Stomach (tissue), 8 donors: ENCODE measurements at regions not wholly inside any gene's neighbourhood (a gene's known extent, or its start where the extent isn't known, plus 50 kb on each side); places are given as distances from the start of the nearest gene placed in this dataset.

Source experiments
- DNase-seq, 2 donors: peaks; one replicate each; pipeline versions ENCODE4 v3.0.0 to v3.0.0-alpha.2; 2013 to 2019
- H3K27ac ChIP-seq, 5 donors: fragments of 200-600 bp in 4 of 5; sonication (generic) in 4 of 5; one replicate each; pipeline ENCODE4 v1.5.1; 2013 to 2019; ENCODE audit warnings: mild to moderate bottlenecking in 1 of 5, moderate library complexity in 1 of 5
- H3K27me3 ChIP-seq, 3 donors: fragments of 200-600 bp; sonication (generic); one replicate each; pipeline ENCODE4 v1.5.1; 2017 to 2019; ENCODE audit warnings: mixed run types in 1 of 3
- H3K36me3 ChIP-seq, 4 donors: fragments of 200-600 bp; sonication (generic); 1 replicate in 3 of 4; 2 replicates in 1 of 4; pipeline ENCODE4 v1.5.1; 2016 to 2019
- H3K4me1 ChIP-seq, 4 donors: fragments of 200-600 bp; sonication (generic); one replicate each; pipeline ENCODE4 v1.5.1; 2016 to 2019
- H3K4me3 ChIP-seq, 4 donors: fragments of 200-600 bp; sonication (generic) in 3 of 4; one replicate each; pipeline ENCODE4 v1.5.1; 2016 to 2019; ENCODE audit warnings: mild to moderate bottlenecking in 1 of 4
- H3K9me3 ChIP-seq, 4 donors: fragments of 200-600 bp; sonication (generic); one replicate each; pipeline ENCODE4 v1.5.1; 2016 to 2019
- CTCF ChIP-seq, 7 experiments: fragments of 450-650 bp in 4 of 7; fragments of 200-600 bp in 3 of 7; sonication (generic) in 3 of 7; IDR thresholded peaks; one replicate each; pipeline ENCODE4 v1.5.1; 2016 to 2019; ENCODE audit warnings: antibody characterized with exemption in 7 of 7, control low read depth in 2 of 7, mild to moderate bottlenecking in 1 of 7
- EP300 ChIP-seq: sonication (generic); formaldehyde crosslinking; IDR thresholded peaks from one replicate; pipeline ENCODE4 v1.6.1; 2017; ENCODE audit warnings: antibody characterized with exemption
- POLR2A ChIP-seq, 4 donors: fragments of 450-650 bp; IDR thresholded peaks; one replicate each; pipeline ENCODE4 v1.6.1; 2016; ENCODE audit warnings: antibody characterized with exemption in 4 of 4, control low read depth in 2 of 4, mild to moderate bottlenecking in 1 of 4, moderate library complexity in 1 of 4
- POLR2AphosphoS5 ChIP-seq, 3 donors: sonication (generic); formaldehyde crosslinking; IDR thresholded peaks; one replicate each; pipeline ENCODE4 v1.6.1; 2016; ENCODE audit warnings: antibody characterized with exemption in 3 of 3
- WGBS, 5 donors: extraction: QIAGEN DNeasy Blood & Tissue Kit in 3 of 5; methylation state at CpG; one replicate each; pipeline versions ENCODE4 v1.1.5 to v1.1.7; 2013 to 2018; 5-methylcytosine and 5-hydroxymethylcytosine counted together
- intact Hi-C: fragments of 100-400 bp; cut with DNase I; formaldehyde crosslinking; loops from one replicate; pipeline ENCODE4 v1.15.1; 2023; ENCODE audit warnings: low total_unique reads
- donor health status: healthy with polysubstance abuse.
- donor health status: Bipolar disorder and iron deficiency.
- donor health status: healthy.

- no peak for TF ChIP-seq POLR2AphosphoS5 (IDR thresholded peaks at IDR 0.05)
- no peak for TF ChIP-seq POLR2A (IDR thresholded peaks at IDR 0.05)
- TF ChIP-seq CTCF (IDR thresholded peaks at IDR 0.05) = no peak
- TF ChIP-seq EP300 = no peak
- H3K27ac ChIP-seq = no peak overlapping the region
- 84 to 95% (median 93%) methylated on average over 3 of the region's 3 CpGs for WGBS, 5 donors
These were observed 364.8 kb upstream of the TNC start for GRCh38 chr9:115482747-115483146.

GRCh38 chr9:115492869-115493268 lies 374.9 kb upstream of the TNC start:
- no peak for TF ChIP-seq CTCF (IDR thresholded peaks at IDR 0.05)
- no peak for TF ChIP-seq POLR2AphosphoS5 (IDR thresholded peaks at IDR 0.05)
- no peak for TF ChIP-seq EP300
- no peak for TF ChIP-seq POLR2A (IDR thresholded peaks at IDR 0.05)
- peaks cover 0 to 2% (median 0%) of the 10 kb centered on the region in 3 donors for H3K27me3 ChIP-seq
- no peaks in the 10 kb centered on the region for H3K9me3 ChIP-seq
- DNase-seq = no peak
- no peak overlapping the region for H3K27ac ChIP-seq
- no peak overlapping the region for H3K4me3 ChIP-seq
- H3K4me1 ChIP-seq = peaks cover 0 to 24% (median 5%) of the 10 kb centered on the region in 4 donors
- intact Hi-C loops = no loop called here
- H3K36me3 ChIP-seq = no peaks in the 10 kb centered on the region

More at GRCh38 chr9:115482747-115483146, 364.8 kb upstream of the TNC start:
- Histone ChIP-seq H3K36me3 (no peaks in the 10 kb centered on the region), H3K9me3 (no peaks in the 10 kb centered on the region), H3K4me3 (no peak overlapping the region), H3K27me3 (no peaks in the 10 kb centered on the region), H3K4me1 (no peaks in the 10 kb centered on the region)
- intact Hi-C loops = no loop called here
- no peak for DNase-seq

DNA sequence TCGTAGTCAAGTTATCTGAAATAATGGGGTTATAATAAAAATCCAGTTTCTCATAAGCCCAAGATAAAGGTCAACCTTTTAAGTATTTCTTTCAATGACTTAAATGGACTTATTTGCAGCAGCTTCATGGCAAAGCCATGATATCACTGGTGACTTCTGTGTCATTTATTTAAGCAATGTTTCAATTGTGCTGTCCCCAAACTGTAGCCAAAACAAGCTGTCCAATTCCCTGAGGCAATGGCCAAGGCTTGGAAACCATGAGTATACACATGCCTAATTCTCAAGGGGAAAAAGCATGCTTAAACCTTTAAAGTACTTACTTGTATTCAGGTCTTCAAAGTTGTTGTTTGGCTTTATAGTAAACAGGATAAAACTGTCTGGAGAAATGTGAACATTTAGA lies 376.4 kb upstream of the TNC start:
- Histone ChIP-seq H3K9me3 (no peaks in the 10 kb centered on the region), H3K27me3 (peaks cover 0 to 6% (median 0%) of the 10 kb centered on the region in 3 donors), H3K36me3 (no peaks in the 10 kb centered on the region), H3K4me3 (no peak overlapping the region), H3K4me1 (peaks cover 0 to 24% (median 5%) of the 10 kb centered on the region in 4 donors), H3K27ac (no peak overlapping the region)
- WGBS, 5 donors = 0 to 65% (median 40%) methylated on average over 1 of the region's 1 CpG
- no peak for TF ChIP-seq POLR2AphosphoS5 (IDR thresholded peaks at IDR 0.05)
- no peak for TF ChIP-seq EP300
- no peak for TF ChIP-seq CTCF (IDR thresholded peaks at IDR 0.05)
- TF ChIP-seq POLR2A (IDR thresholded peaks at IDR 0.05) = no peak
- intact Hi-C loops = no loop called here
- DNase-seq = no peak

- H3K4me1 ChIP-seq = peaks cover 0 to 24% (median 5%) of the 10 kb centered on the region in 4 donors
- peak in 1 of 2 donors; percentile 27 for DNase-seq
- TF ChIP-seq POLR2AphosphoS5 (IDR thresholded peaks at IDR 0.05) (peak in 2 of 3 donors; percentile 36 to 68), CTCF (IDR thresholded peaks at IDR 0.05) (no peak)
- intact Hi-C loops = no loop called here
- no peaks in the 10 kb centered on the region for H3K36me3 ChIP-seq
- H3K27ac ChIP-seq = no peak overlapping the region
- no peaks in the 10 kb centered on the region for H3K9me3 ChIP-seq
- 10 to 21% (median 13%) methylated on average over 6 of the region's 6 CpGs for WGBS, 5 donors
- H3K4me3 ChIP-seq = no peak overlapping the region
- peaks cover 0 to 6% (median 0%) of the 10 kb centered on the region in 3 donors for H3K27me3 ChIP-seq
These were observed 377.2 kb upstream of the TNC start for GRCh38 chr9:115495052-115495635.
